HCT116 (cell line): ENCODE measurements at regions not wholly inside any gene's neighbourhood (a gene's known extent, or its start where the extent isn't known, plus 50 kb on each side); places are given as distances from the start of the nearest gene placed in this dataset.

Source experiments
- ATAC-seq: fragments of 200-7000 bp; cut with Tn5 transposase; 2 replicates; pipeline ENCODE4 v1.9.1; 2020; ENCODE audit warnings: mild to moderate bottlenecking, moderate library complexity
- BruUV-seq: library from RNA; stranded (reverse); fragments of 400-500 nt; replicated peaks from 2 replicates; lab custom pipeline; 2021; lab: Mats Ljungman, UMichigan
- CTCF ChIA-PET: fragments of 300-600 bp; sonication (Branson Sonifier 250); formaldehyde crosslinking; loops from one replicate; lab custom pipeline; 2021; ENCODE audit warnings: antibody characterized with exemption; lab: Charles Lee
- POLR2A ChIA-PET: fragments of 300-600, 350-600 bp; sonication (Branson Sonifier 250); formaldehyde crosslinking; loops from one replicate; lab custom pipeline; 2021; ENCODE audit warnings: antibody characterized with exemption; lab: Charles Lee
- RAD21 ChIA-PET, 2 experiments: fragments of 300-600 bp; sonication (Branson Sonifier 250); formaldehyde crosslinking; loops; one replicate each; lab custom pipeline; 2023; ENCODE audit warnings: low total read pairs in 2 of 2; ENCODE audit not compliant: uncharacterized antibody in 2 of 2, unreplicated experiment in 2 of 2, low non-redundant PET in 1 of 2; lab: Charles Lee
- DNase-seq: peaks from one replicate; pipeline ENCODE4 v3.0.0-alpha.2; 2010; ENCODE audit warnings: low read depth, low spot score
- H2AFZ ChIP-seq: fragments of 200-600 bp; shearing (Covaris generic), sonication (generic); 2 replicates; pipeline ENCODE4 v1.6.1; 2017; ENCODE audit warnings: low read depth, mixed run types, mixed read lengths, antibody characterized with exemption, low read length; ENCODE audit not compliant: poor library complexity, severe bottlenecking
- H3K27ac ChIP-seq: 2 replicates; pipeline ENCODE4 v1.5.1; 2012; ENCODE audit warnings: low read depth, low read length
- H3K27me3 ChIP-seq: fragments of 200-600 bp; sonication (generic); 2 replicates; pipeline ENCODE4 v1.6.1; 2016; ENCODE audit warnings: mixed run types, low read length, mixed read lengths; ENCODE audit not compliant: insufficient read depth
- H3K36me3 ChIP-seq, 2 experiments: fragments of 200-500 bp in 1 of 2; fragments of 200-600 bp in 1 of 2; sonication (Bioruptor generic) in 1 of 2; sonication (generic) in 1 of 2; 2 replicates each; pipeline versions ENCODE4 v1.5.1 to v1.6.1; 2014 to 2016; ENCODE audit warnings: low read length in 2 of 2, inconsistent platforms in 1 of 2, mixed read lengths in 1 of 2, mixed run types in 1 of 2; ENCODE audit not compliant: insufficient read depth in 2 of 2, control insufficient read depth in 1 of 2
- H3K4me1 ChIP-seq, 2 experiments: fragments of 200-600 bp in 1 of 2; sonication (generic) in 1 of 2; 2 replicates each; pipeline versions ENCODE4 v1.5.1 to v1.6.1; 2012 to 2017; ENCODE audit warnings: low read length in 2 of 2, inconsistent platforms in 1 of 2, mild to moderate bottlenecking in 1 of 2, mixed read lengths in 1 of 2, mixed run types in 1 of 2, moderate library complexity in 1 of 2; ENCODE audit not compliant: insufficient read depth in 2 of 2, control insufficient read depth in 1 of 2
- H3K4me2 ChIP-seq: fragments of 200-600 bp; sonication (generic); 2 replicates; pipeline ENCODE4 v1.6.1; 2017; ENCODE audit warnings: mixed run types, low read length, mixed read lengths
- H3K4me3 ChIP-seq, 2 experiments: fragments of 200-600 bp in 1 of 2; sonication (generic) in 1 of 2; replicated peaks in 1 of 2; 2 replicates each; pipeline ENCODE4 v1.5.1; 2011 to 2016; ENCODE audit warnings: low read length in 2 of 2, control low read depth in 1 of 2, low read depth in 1 of 2, mild to moderate bottlenecking in 1 of 2, mixed read lengths in 1 of 2, mixed run types in 1 of 2
- H3K79me2 ChIP-seq: fragments of 200-600 bp; sonication (generic); 2 replicates; pipeline ENCODE4 v1.6.1; 2017; ENCODE audit warnings: mild to moderate bottlenecking, mixed run types, low read length, moderate library complexity, mixed read lengths; ENCODE audit not compliant: insufficient read depth
- H3K9ac ChIP-seq: fragments of 200-600 bp; sonication (generic); 2 replicates; pipeline ENCODE4 v1.6.1; 2016; ENCODE audit warnings: low read length, mixed read lengths
- H3K9me2 ChIP-seq: fragments of 200-600 bp; sonication (generic), shearing (Covaris generic); 2 replicates; pipeline ENCODE4 v1.6.1; 2017; ENCODE audit warnings: mixed run types, mild to moderate bottlenecking, moderate library complexity; ENCODE audit not compliant: insufficient read depth
- H3K9me3 ChIP-seq, 2 experiments: fragments of 200-500 bp in 1 of 2; fragments of 200-600 bp in 1 of 2; sonication (Bioruptor generic) in 1 of 2; sonication (generic) in 1 of 2; 2 replicates each; pipeline ENCODE4 v1.6.1; 2014 to 2017; ENCODE audit warnings: low read length in 2 of 2, mixed read lengths in 2 of 2, inconsistent platforms in 1 of 2, low read depth in 1 of 2, mild to moderate bottlenecking in 1 of 2, mixed run types in 1 of 2, moderate library complexity in 1 of 2; ENCODE audit not compliant: control insufficient read depth in 1 of 2, insufficient read depth in 1 of 2
- H4K20me1 ChIP-seq: fragments of 200-600 bp; sonication (generic), shearing (Covaris generic); 2 replicates; pipeline ENCODE4 v1.6.1; 2017; ENCODE audit warnings: mixed run types, mild to moderate bottlenecking, moderate library complexity; ENCODE audit not compliant: insufficient read depth
- CTCF ChIP-seq, 3 experiments: fragments of 200-600 bp in 1 of 3; sonication (generic) in 1 of 3; IDR thresholded peaks in 2 of 3; conservative IDR thresholded peaks in 1 of 3; 2 replicates each; pipeline ENCODE4 v1.5.1; 2012 to 2017; ENCODE audit warnings: low read depth in 2 of 3, low read length in 2 of 3, antibody characterized with exemption in 1 of 3, borderline replicate concordance in 1 of 3, control low read depth in 1 of 3, mild to moderate bottlenecking in 1 of 3, mixed read lengths in 1 of 3, mixed run types in 1 of 3, moderate library complexity in 1 of 3; ENCODE audit not compliant: insufficient read depth in 1 of 3
- EGR1 ChIP-seq: IDR thresholded peaks from 2 replicates; pipeline ENCODE4 v1.6.1; 2012; ENCODE audit warnings: low read depth
- EZH2 ChIP-seq: fragments of 200-600 bp; sonication (generic); IDR thresholded peaks from 2 replicates; pipeline ENCODE4 v1.6.1; 2017; ENCODE audit warnings: antibody characterized with exemption, mixed run types
- POLR2A ChIP-seq: IDR thresholded peaks from 2 replicates; pipeline ENCODE4 v1.7.0; 2011; ENCODE audit warnings: borderline replicate concordance; ENCODE audit not compliant: insufficient read depth, insufficient read length; ENCODE audit errors: extremely low read depth
- POLR2AphosphoS5 ChIP-seq: IDR thresholded peaks from 2 replicates; pipeline ENCODE4 v1.6.1; 2011; ENCODE audit warnings: mild to moderate bottlenecking, low read depth, low read length, moderate library complexity
- SIN3A ChIP-seq: IDR thresholded peaks from 2 replicates; pipeline ENCODE4 v1.6.1; 2012; ENCODE audit warnings: low read depth
- TCF7L2 ChIP-seq: IDR thresholded peaks from 2 replicates; pipeline ENCODE4 v1.7.0; 2011; ENCODE audit warnings: borderline replicate concordance, inconsistent platforms; ENCODE audit not compliant: insufficient read depth, insufficient read length; ENCODE audit errors: extremely low read depth
- ZNF274 ChIP-seq: fragments of 200-500 bp; sonication (Bioruptor generic); IDR thresholded peaks from 2 replicates; pipeline ENCODE4 v1.6.1; 2014; ENCODE audit warnings: mild to moderate bottlenecking, low read depth, low read length, inconsistent platforms
- intact Hi-C: fragments of 100-400 bp; cut with micrococcal nuclease; formaldehyde crosslinking; loops from 2 replicates; pipeline ENCODE4 v1.10.0; 2022

- no peaks in the 10 kb centered on the region for H3K9me3 ChIP-seq
- no peak overlapping the region for H3K4me3 ChIP-seq
- no peaks in the 10 kb centered on the region for H3K27me3 ChIP-seq
- DNase-seq (no peak), ATAC-seq (no peak)
- POLR2A ChIA-PET = no interaction called here
- no peaks in the 10 kb centered on the region for H3K9me2 ChIP-seq
- H4K20me1 ChIP-seq = no peaks in the 10 kb centered on the region
- no peak for TF ChIP-seq POLR2AphosphoS5
- TF ChIP-seq CTCF (IDR thresholded peaks at IDR 0.05 in 2 of 3, conservative IDR thresholded peaks at IDR 0.05 in 1 of 3; ENCODE audit: borderline replicate concordance in 1 of 3, insufficient read depth in 1 of 3, low read depth in 2 of 3, low read length in 2 of 3) = no peak
- TF ChIP-seq EZH2 = no peak
- no peak for TF ChIP-seq TCF7L2
- no peak for TF ChIP-seq EGR1
- no peak for TF ChIP-seq SIN3A
- TF ChIP-seq POLR2A = no peak
- no peak for TF ChIP-seq ZNF274
- intact Hi-C loops = no loop called here
- no peak overlapping the region for H2AFZ ChIP-seq
- H3K79me2 ChIP-seq = no peaks in the 10 kb centered on the region
- BruUV-seq = no TSS peak
- H3K4me2 ChIP-seq = no peak overlapping the region
- CTCF ChIA-PET = no interaction called here
- RAD21 ChIA-PET = no interaction called here
- no peaks in the 10 kb centered on the region for H3K4me1 ChIP-seq
- H3K36me3 ChIP-seq = no peaks in the 10 kb centered on the region
- no peak overlapping the region for H3K9ac ChIP-seq
- H3K27ac ChIP-seq = no peak overlapping the region
Observed at GRCh38 chr1:199970125-199970524, 57.4 kb upstream of the NR5A2 start.
